Common myeloid progenitor, CD34-positive (primary cell): ENCODE measurements at regions not wholly inside any gene's neighbourhood (a gene's known extent, or its start where the extent isn't known, plus 50 kb on each side); places are given as distances from the start of the nearest gene placed in this dataset.

Source experiments
- CTCF ChIA-PET: fragments of 350-600 bp; sonication (Branson Sonifier 250); formaldehyde crosslinking; loops from one replicate; lab custom pipeline; 2021; ENCODE audit warnings: antibody characterized with exemption; lab: Charles Lee
- POLR2A ChIA-PET: fragments of 350-600 bp; sonication (Branson Sonifier 250); formaldehyde crosslinking; loops from one replicate; lab custom pipeline; 2021; ENCODE audit warnings: antibody characterized with exemption; lab: Charles Lee
- DNase-seq, 3 donors: peaks; one replicate each; pipeline versions ENCODE4 v3.0.0 to v3.0.0-alpha.2; 2013
- H3K27ac ChIP-seq, 2 experiments: 1 replicate in 1 of 2; 2 replicates in 1 of 2; pipeline ENCODE4 v1.7.0; 2013; ENCODE audit warnings: inconsistent platforms in 2 of 2, low read length in 2 of 2, mild to moderate bottlenecking in 2 of 2, low read depth in 1 of 2, moderate library complexity in 1 of 2; ENCODE audit not compliant: severe bottlenecking in 2 of 2, insufficient read depth in 1 of 2, poor library complexity in 1 of 2
- H3K27me3 ChIP-seq, 5 experiments: replicated peaks in 2 of 5; 1 replicate in 3 of 5; 2 replicates in 2 of 5; pipeline versions ENCODE4 v1.6.1 to v1.7.0; 2013; ENCODE audit warnings: low read length in 4 of 5, mild to moderate bottlenecking in 2 of 5, moderate library complexity in 2 of 5, inconsistent platforms in 1 of 5; ENCODE audit not compliant: insufficient read depth in 5 of 5, control insufficient read depth in 4 of 5
- H3K36me3 ChIP-seq, 4 experiments: 1 replicate in 2 of 4; 2 replicates in 2 of 4; pipeline versions ENCODE4 v1.6.1 to v1.7.0; 2013; ENCODE audit warnings: low read length in 3 of 4, control low read depth in 1 of 4, mild to moderate bottlenecking in 1 of 4; ENCODE audit not compliant: control insufficient read depth in 4 of 4, insufficient read depth in 4 of 4
- H3K4me1 ChIP-seq, 4 experiments: 1 replicate in 3 of 4; 2 replicates in 1 of 4; pipeline versions ENCODE4 v1.6.1 to v1.7.1; 2013; ENCODE audit warnings: low read length in 3 of 4, mild to moderate bottlenecking in 3 of 4, control low read depth in 1 of 4, inconsistent platforms in 1 of 4, moderate library complexity in 1 of 4; ENCODE audit not compliant: control insufficient read depth in 4 of 4, insufficient read depth in 4 of 4; ENCODE audit errors: control extremely low read depth in 1 of 4
- H3K4me3 ChIP-seq, 7 experiments: 1 replicate in 4 of 7; 2 replicates in 3 of 7; pipeline versions ENCODE4 v1.5.1 to v1.7.0; 2013; ENCODE audit warnings: mild to moderate bottlenecking in 7 of 7, low read length in 6 of 7, moderate library complexity in 6 of 7, inconsistent platforms in 2 of 7, low read depth in 2 of 7, control low read depth in 1 of 7; ENCODE audit not compliant: insufficient read depth in 4 of 7, control insufficient read depth in 1 of 7; ENCODE audit errors: extremely low read depth in 1 of 7
- H3K9me3 ChIP-seq, 5 experiments: 1 replicate in 4 of 5; 2 replicates in 1 of 5; pipeline versions ENCODE4 v1.6.1 to v1.7.1; 2013; ENCODE audit warnings: low read length in 4 of 5, mild to moderate bottlenecking in 2 of 5, inconsistent platforms in 1 of 5, low read depth in 1 of 5, moderate library complexity in 1 of 5; ENCODE audit not compliant: control insufficient read depth in 4 of 5, insufficient read depth in 2 of 5; ENCODE audit errors: control extremely low read depth in 1 of 5
- WGBS: methylation state at CpG from one replicate; pipeline ENCODE4 v1.1.5; 2013; ENCODE audit not compliant: insufficient coverage; 5-methylcytosine and 5-hydroxymethylcytosine counted together

GRCh38 chr10:63901228-63901627, 380.0 kb downstream of the REEP3 start:
- Histone ChIP-seq H3K9me3 (peaks cover 0 to 2% (median 0%) of the 10 kb centered on the region in 5 experiments), H3K4me3 (no peak overlapping the region), H3K27me3 (peaks cover 0 to 2% (median 0%) of the 10 kb centered on the region in 5 experiments), H3K27ac (no peak overlapping the region), H3K36me3 (no peaks in the 10 kb centered on the region), H3K4me1 (no peaks in the 10 kb centered on the region)
- ChIA-PET POLR2A (no interaction called here), CTCF (no interaction called here)
- WGBS: 83% methylated on average over 1 of the region's 3 CpGs
- DNase-seq: no peak

- POLR2A ChIA-PET: no interaction called here
- Histone ChIP-seq H3K4me1 (no peaks in the 10 kb centered on the region), H3K4me3 (no peak overlapping the region), H3K9me3 (peaks cover 0 to 2% (median 0%) of the 10 kb centered on the region in 5 experiments), H3K27ac (no peak overlapping the region), H3K27me3 (peaks cover 0 to 2% (median 0%) of the 10 kb centered on the region in 5 experiments), H3K36me3 (no peaks in the 10 kb centered on the region)
- no peak for DNase-seq
- CTCF ChIA-PET: no interaction called here
- WGBS: 84% methylated on average over 6 of the region's 6 CpGs
Measured at GRCh38 chr10:63901881-63902280, 380.7 kb downstream of the REEP3 start.

- Histone ChIP-seq H3K27me3 (peaks cover 0 to 9% (median 2%) of the 10 kb centered on the region in 5 experiments), H3K27ac (no peak overlapping the region), H3K36me3 (no peaks in the 10 kb centered on the region), H3K4me3 (no peak overlapping the region), H3K9me3 (no peaks in the 10 kb centered on the region), H3K4me1 (no peaks in the 10 kb centered on the region)
- CTCF ChIA-PET: no interaction called here
- POLR2A ChIA-PET: no interaction called here
- DNase-seq: no peak
- WGBS: 53% methylated on average over 2 of the region's 4 CpGs
Measured at GRCh38 chr10:63910806-63911205, 389.6 kb downstream of the REEP3 start.

- H3K27me3 ChIP-seq: peaks cover 0 to 7% (median 3%) of the 10 kb centered on the region in 5 experiments
- no peak overlapping the region for H3K27ac ChIP-seq
- ChIA-PET CTCF (interaction anchor here (0.6 kb wide), 1 partner anchor 20 kb away, joined by 3 read pairs; no protein-coding TSS in a partner anchor), POLR2A (no interaction called here)
- WGBS: 100% methylated on average over 2 of the region's 2 CpGs
- H3K9me3 ChIP-seq: no peaks in the 10 kb centered on the region
- DNase-seq: no peak
- no peaks in the 10 kb centered on the region for H3K36me3 ChIP-seq
- H3K4me3 ChIP-seq: no peak overlapping the region
- no peaks in the 10 kb centered on the region for H3K4me1 ChIP-seq
Measured at GRCh38 chr10:63915240-63915639, 394.0 kb downstream of the REEP3 start.

GRCh38 chr10:63917363-63917762, 396.2 kb downstream of the REEP3 start:
- Histone ChIP-seq H3K36me3 (no peaks in the 10 kb centered on the region), H3K4me3 (no peak overlapping the region), H3K27ac (no peak overlapping the region), H3K27me3 (peaks cover 0 to 7% (median 2%) of the 10 kb centered on the region in 5 experiments), H3K9me3 (no peaks in the 10 kb centered on the region), H3K4me1 (no peaks in the 10 kb centered on the region)
- ChIA-PET CTCF (interaction anchor here (1.0 kb wide), 1 partner anchor 51 kb away, joined by 4 read pairs; no protein-coding TSS in a partner anchor), POLR2A (no interaction called here)
- WGBS: 29% methylated on average over 1 of the region's 1 CpG
- DNase-seq: no peak

- WGBS: 95% methylated on average over 4 of the region's 6 CpGs
- Histone ChIP-seq H3K27ac (no peak overlapping the region), H3K4me1 (no peaks in the 10 kb centered on the region), H3K9me3 (no peaks in the 10 kb centered on the region), H3K4me3 (no peak overlapping the region), H3K36me3 (no peaks in the 10 kb centered on the region), H3K27me3 (peaks cover 0 to 13% (median 4%) of the 10 kb centered on the region in 5 experiments)
- ChIA-PET CTCF (no interaction called here), POLR2A (no interaction called here)
- no peak for DNase-seq
Measured at GRCh38 chr10:63919575-63920279, 398.5 kb downstream of the REEP3 start.

GRCh38 chr10:63920926-63921325, 399.7 kb downstream of the REEP3 start:
- CTCF ChIA-PET: no interaction called here
- Histone ChIP-seq H3K27me3 (peaks cover 0 to 13% (median 3%) of the 10 kb centered on the region in 5 experiments), H3K36me3 (no peaks in the 10 kb centered on the region), H3K4me3 (no peak overlapping the region), H3K27ac (no peak overlapping the region), H3K4me1 (no peaks in the 10 kb centered on the region), H3K9me3 (no peaks in the 10 kb centered on the region)
- no CpG with 5 or more reads among the region's 2 CpGs for WGBS
- POLR2A ChIA-PET: interaction anchor here (0.6 kb wide), 1 partner anchor 164 kb away, joined by 3 read pairs; no protein-coding TSS in a partner anchor
- DNase-seq: no peak
